Cerebellar nuclear complex (tissue), 1 donor: ENCODE measurements at regions not wholly inside any gene's neighbourhood (a gene's known extent, or its start where the extent isn't known, plus 50 kb on each side); places are given as distances from the start of the nearest gene placed in this dataset.
A peak's percentile ranks its signal among the peaks of the same experiment; 100 is the strongest.
"Not testable (repeated sequence)": the region's sequence is repeated elsewhere in the genome, so short reads cannot be mapped to it uniquely, and the experiment has no call there.

ENCODE experiments used
- DNase-seq, 2 experiments: peaks; one replicate each; lab custom pipeline; 2025; lab: John Stamatoyannopoulos, UW

- DNase-seq = not testable (repeated sequence)
These were observed 267.2 kb downstream of the MEF2C start for GRCh38 chr5:88615767-88616166.

DNA sequence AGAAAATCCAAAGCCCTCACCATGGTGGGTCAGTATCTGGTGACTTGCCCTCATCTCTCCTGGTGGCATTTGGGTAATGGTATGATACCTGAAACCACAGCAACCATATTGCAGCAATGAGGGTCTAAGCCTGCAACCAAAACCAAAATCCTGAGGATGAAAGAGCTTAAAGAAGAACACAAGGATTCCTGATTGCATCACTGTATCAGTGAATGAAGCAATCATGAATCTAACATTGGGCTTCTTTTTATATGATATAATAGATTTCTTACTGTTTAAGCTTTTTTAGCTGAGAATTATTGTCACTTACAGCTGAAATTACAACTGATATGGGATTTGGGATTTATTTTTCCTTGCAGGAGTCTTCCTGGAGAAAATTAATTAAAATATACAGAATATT is 269.9 kb downstream of the MEF2C start:
- no peak for DNase-seq

DNA sequence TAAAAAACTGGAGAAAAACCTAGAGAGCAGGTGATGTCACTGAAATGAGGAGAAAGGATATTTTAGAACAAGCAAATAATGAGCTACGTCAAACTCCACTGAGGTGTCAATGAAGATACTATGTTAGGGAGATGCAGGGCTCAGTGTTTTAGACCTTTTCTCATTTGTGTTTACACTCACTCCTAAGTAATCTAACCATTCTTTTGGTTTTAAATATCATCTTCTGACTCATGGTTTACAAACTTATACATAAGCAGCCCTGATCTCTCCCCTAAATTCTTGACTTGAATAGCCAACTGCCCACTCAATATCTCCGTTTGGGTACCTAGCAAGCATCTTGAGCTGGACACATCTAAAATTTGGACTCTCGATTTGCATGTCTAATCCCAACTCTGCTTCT is 272.4 kb downstream of the MEF2C start:
- DNase-seq = no peak

DNA sequence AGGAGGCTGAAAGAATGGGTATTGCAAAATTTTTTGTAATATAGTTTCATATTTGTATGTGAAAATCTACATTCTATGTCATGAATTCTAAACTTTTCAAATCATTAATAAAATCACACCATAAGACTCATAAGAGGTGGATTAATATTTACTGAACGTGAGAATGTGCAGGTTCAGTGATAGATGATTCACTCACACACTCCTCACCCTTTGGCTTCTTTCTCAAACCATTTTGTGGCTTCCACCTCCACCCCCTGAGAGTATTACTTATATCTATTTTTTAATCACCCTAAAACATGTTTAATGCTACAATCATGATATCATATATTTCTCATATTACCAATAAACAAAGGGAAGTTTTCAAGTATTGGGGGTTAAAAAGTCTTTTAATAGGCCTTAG is 275.5 kb downstream of the MEF2C start:
- DNase-seq = no peak

- DNase-seq = no peak
These were observed 276.4 kb downstream of the MEF2C start for GRCh38 chr5:88606626-88607025.

- DNase-seq = no peak
These were observed 276.8 kb downstream of the MEF2C start for GRCh38 chr5:88606173-88606572.

DNA sequence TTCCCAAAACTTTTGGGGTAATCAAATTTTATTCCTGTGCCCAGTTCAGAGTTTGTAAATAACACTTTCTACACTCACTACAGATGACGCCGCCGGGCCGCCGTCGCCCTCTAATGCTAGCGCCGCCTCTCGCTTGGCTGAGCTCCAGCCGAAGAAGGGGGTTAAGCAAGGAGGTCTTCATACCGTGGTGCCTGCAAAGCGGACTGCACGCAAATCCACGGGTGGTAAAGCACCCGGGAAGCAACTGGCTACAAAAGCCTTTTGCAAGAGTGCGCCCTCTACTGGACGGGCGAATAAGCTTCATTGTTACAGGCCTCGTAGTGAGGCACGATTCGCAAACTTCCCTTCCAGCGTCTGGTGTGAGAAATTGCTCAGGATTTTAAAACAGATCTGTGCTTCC is 280.4 kb downstream of the MEF2C start:
- DNase-seq = no peak

DNA sequence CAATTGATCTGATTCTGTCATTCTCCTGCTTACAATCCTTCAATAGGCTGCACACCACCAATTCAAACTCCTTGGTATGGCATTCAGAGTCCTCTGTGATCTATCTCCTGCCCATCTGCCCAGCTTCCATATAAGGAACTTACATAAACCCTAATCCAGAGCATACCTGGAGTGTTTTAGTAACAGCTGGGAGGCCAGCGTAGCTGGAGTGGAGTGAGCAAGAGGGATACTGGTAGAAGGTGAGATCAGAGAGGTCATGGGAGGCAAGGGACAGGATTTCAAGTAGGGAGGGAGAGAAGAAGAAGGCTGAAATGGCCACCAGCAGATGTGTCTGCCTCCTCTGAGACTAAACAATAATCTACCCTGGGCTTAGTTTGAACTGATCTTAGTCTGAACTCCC is 288.5 kb downstream of the MEF2C start:
- no peak for DNase-seq

GRCh38 chr5:88588609-88589008 is 294.4 kb downstream of the MEF2C start:
- DNase-seq = no peak

DNA sequence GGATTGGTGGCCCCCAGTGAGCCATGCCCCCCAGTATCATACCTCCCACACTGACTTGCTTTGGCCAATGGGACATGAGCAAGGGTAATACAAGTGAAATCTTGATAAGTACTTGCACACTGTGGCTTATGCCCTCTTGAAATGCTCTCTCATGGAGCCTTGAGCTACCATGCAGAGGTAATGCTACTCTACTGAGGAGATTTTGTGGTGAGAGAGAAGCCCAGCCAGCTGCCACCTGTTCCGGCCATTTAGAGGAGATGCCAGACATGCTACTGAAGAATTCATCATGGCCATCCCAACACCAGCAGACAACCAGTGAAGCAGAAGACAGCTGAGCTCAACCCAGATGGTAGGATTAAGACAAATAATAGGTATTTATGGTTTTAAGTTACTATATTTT is 299.5 kb downstream of the MEF2C start:
- no peak for DNase-seq

DNA sequence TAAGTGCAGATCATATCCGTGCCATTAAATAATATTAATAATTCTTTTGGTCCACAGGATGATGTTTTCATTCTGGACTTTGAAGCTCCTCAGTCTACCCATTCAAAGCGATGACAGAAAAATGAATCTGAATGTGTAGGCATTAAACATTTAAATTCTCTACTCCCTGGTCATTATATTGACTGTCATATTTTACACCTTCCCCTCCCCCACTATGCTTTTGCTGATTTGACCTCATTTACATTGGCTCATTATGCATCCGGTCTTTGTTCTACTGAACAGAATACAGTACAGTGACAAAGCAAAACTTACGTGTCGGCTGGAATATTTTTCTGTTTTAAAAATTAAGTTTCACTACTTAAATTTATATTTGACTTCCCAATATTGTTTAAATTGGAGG is 289.7 kb upstream of the TMEM161B start:
- no peak for DNase-seq

GRCh38 chr5:88557881-88558280 is 289.2 kb upstream of the TMEM161B start:
- no peak for DNase-seq

DNA sequence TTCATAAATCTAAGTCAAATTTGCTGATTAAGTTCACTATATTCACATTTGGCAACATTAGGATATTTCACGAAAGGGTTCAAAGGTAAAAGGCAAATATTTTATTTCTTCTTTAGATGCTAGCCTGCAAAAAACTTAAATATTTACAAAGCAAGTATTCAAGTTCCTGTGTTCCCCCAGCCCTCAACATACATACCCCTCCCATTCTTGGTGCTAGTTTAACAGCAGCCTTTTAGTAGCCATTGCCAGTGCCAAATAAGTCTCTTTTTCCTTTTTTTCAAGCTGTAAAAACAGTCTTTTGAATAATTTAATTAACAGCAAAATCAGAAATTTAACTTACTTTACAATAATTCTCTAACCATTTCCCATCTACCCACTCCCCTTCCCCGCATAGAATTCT is 288.5 kb upstream of the TMEM161B start:
- DNase-seq = no peak

DNA sequence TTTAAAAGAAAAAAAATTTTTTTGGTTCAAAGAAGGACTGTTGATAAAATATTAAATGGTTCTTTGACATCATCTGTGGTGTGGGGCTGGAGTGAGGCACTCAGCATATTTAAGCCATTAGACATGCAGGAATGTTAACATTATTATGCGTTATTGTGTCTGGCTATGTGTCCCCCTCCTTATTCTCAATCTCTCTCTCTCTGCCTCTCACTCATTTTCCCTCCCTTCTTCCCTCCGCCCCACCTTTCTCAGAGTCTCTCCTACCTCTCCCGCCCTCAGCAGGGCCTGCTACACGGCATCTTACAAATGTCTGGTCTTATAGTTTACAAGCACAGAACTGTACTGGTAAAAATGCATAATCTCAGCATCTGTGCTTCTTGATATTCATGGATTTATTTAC is 287.8 kb upstream of the TMEM161B start:
- peak; percentile 18 to 28 for DNase-seq

DNA sequence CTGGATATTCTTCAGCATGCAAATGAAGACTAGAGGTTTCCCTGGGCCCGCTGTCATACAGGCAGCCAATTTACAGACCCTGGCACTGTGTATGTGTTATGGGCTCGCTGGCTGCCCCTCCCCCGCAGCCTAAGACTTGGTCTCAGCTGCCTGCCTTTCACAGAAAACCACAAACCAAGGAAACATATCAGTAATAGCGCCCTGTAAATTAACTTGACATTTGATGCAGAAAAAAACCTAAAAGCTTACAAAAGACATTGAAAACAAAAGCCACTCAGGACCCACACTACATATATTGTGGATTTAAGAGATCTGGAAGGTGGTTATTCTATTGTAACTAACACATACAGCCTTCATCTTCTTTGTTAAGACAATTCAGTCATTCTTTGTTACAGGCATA is 287.0 kb upstream of the TMEM161B start:
- DNase-seq = peak in 1 of 2 experiments; percentile 16

DNA sequence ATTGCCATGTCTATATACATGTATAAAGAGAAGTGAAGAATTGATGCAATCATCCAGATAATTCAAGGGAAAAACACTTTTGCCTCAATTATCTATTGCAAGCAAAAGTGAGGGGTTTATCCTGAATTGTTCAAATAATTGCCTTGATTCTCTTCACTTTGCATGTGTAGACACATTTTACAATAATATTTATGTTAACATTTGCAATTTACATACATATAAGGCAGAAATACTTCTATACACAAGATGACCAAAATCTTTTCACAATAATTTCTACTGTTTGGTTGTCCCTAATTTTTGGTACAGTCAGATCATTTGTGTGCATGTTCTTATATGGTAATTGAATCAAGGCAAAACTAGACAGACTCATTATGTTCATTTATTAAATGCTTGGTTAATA is 285.3 kb upstream of the TMEM161B start:
- DNase-seq = no peak

- no peak for DNase-seq
These were observed 284.7 kb upstream of the TMEM161B start for GRCh38 chr5:88553136-88553875.

DNA sequence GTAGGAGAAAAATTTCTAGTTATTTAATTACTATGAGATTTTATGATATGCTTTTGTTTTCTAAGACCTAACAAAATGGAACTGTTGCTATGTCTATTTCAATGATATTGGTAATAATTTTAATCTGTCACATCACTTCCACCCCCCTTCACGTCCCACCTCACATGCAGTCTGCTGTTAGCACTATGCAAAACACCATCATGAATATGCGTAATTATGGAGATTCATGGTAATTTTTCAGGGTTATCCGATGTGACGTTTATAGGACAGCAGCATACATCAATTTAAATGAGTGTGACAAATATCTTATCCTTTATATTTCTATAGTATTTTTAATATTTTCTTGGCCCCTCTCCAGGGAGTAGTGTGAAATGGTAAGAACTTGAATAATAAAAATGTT is 283.8 kb upstream of the TMEM161B start:
- DNase-seq = no peak

DNA sequence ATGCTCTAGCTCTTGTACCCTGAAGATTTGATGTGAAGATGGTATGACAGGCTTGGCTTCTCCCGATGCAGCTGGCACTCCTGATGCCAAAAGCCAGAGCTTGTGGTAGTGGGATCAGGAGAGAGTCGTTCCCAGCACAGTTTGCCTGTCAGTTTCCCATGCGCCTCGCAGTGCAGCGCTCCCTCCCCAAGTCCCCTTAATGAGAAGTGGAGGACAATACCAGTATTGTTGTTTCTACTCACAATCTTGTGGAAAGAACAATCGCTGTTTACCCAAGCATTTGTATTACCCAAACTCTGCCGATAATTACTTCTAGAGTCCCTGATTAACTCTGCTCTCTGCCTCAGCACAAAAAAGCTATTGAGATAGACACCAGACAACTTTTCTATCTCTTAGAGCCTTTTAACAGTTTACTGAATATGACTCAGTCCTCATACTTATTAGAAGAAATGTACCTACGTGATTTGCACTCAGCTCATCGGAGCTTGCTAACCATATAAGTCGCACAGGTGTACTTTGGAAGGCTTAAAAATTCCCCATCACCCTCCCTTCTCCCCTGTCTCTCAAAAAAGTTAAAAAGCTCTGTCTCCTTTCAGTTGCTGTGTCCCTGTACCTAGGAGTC is 283.2 kb upstream of the TMEM161B start:
- peak in 1 of 2 experiments; percentile 82 for DNase-seq

- DNase-seq = no peak
These were observed 282.1 kb upstream of the TMEM161B start for GRCh38 chr5:88550736-88551135.

GRCh38 chr5:88548136-88548805 is 279.6 kb upstream of the TMEM161B start:
- no peak for DNase-seq

GRCh38 chr5:88545338-88545737 is 276.7 kb upstream of the TMEM161B start:
- DNase-seq = no peak

GRCh38 chr5:88544671-88545070 is 276.0 kb upstream of the TMEM161B start:
- no peak for DNase-seq
